CD4-positive, alpha-beta T cell treated with Interleukin-2 at 100 ng/mL for 4 hours (primary cell): ENCODE measurements at regions not wholly inside any gene's neighbourhood (a gene's known extent, or its start where the extent isn't known, plus 50 kb on each side); places are given as distances from the start of the nearest gene placed in this dataset.
"Not testable (repeated sequence)": the region's sequence is repeated elsewhere in the genome, so short reads cannot be mapped to it uniquely, and the experiment has no call there.

Experiments used
- DNase-seq: peaks from one replicate; pipeline ENCODE4 v3.0.0-alpha.2; 2020; ENCODE audit warnings: low spot score

GRCh38 chr5:87529486-87530076 lies 116.9 kb upstream of the CCNH start:
- DNase-seq, result no peak

DNA sequence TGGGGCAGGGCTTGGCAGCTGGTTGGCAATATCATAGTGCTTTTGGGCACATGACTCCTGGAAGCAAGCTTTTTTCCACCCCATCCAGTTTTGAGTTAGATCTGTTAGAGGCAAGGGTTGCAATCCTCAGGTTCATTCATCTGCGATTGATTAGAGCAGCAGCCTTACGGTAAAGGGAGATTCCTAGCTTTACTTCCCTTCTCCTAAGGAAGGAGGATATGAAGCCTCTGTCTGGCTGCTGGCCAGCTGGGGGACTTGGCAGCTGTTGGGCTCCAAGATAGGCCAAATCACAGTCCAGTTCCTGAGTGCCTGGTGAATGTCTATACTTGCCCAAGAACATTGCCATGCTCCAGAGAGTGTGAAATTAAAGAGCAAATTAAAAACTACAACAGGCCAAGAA lies 113.4 kb upstream of the CCNH start:
- DNase-seq, result no peak

GRCh38 chr5:87524217-87524616 lies 111.5 kb upstream of the CCNH start:
- no peak for DNase-seq

- DNase-seq, result not testable (repeated sequence)
Measured at GRCh38 chr5:87511778-87512177, 99.0 kb upstream of the CCNH start.

DNA sequence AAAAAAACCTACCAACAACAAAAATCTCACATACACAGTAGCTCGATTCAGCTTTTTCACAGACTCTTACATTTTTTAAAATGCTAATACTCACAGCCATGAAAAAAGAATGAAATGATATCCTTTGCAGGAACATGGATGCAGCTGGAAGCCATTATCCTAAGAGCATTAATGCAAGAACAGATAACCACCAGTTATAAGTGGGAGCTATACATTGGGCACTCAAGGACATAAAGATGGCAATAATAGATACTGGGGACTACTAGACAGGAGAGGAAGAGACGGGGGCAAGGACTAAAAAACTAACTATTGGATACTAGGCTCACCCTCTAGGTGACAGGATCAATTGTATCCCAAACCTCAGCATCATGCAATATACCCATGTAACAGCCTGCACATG lies 90.3 kb upstream of the CCNH start:
- DNase-seq, result no peak

DNA sequence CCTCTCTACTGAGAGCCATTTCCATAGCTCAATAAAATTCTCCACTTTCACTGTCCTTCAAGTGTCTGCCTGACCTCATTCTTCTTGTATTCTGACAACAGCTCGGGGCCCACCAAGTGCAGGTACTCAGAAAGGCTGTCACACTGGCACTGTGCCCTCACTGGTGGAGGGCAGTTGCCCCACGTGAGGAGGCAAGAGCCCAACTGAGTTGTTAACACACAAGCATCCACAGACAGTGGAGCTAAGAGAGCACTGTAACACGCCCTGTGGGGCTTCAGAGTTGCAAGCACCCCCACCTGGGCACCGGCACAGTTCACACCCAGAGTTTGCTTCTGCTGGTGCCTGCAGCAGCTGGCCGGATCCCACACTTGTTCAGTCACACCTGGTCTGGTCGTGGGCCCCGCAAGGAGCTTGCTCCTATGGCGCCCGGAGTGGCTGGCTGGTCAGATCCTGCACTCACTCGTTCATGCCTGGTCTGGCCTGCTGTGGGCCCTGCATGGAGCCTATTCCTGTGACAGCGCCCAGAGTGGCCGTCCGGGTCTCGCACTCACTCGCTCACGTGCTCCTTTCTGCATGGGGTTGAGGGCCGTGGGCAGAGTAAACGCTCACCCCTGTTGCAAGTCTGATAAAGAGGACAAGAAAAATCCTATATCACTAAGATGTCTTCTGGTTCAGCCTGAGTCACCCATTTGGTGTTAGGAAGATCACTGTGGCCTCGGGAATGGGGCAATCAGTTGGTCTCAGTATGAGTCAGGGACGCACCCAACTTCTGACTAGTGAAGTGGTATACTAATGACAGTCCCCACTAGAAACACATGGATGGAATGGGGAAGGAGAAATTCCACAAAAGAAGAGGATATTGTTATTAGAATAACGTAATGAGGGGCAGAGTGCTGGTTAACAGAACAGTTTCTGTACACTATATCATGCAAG lies 87.0 kb upstream of the CCNH start:
- DNase-seq, result no peak
